ENCODE measurements at regions not wholly inside any gene's neighbourhood (a gene's known extent, or its start where the extent isn't known, plus 50 kb on each side); places are given as distances from the start of the nearest gene placed in this dataset.
"Not testable (repeated sequence)": the region's sequence is repeated elsewhere in the genome, so short reads cannot be mapped to it uniquely, and the experiment has no call there.

DNA sequence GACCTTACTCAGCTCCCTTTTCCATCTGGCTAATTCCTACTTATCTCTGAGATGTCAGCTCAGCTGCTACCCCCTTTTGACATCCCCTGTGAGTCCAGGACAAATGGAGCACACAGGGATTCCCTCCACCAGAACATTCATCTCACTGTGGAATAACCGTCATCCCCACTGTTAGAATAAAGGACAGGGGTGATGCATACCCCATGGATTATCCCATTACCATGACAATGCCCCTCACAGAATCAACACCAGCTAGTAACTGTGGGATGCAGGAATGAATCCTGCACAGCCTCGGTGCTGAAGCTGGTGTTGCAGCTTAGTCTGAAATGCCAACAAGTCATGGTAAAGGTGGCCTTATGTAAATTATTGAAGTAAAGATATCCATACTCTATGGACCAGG lies 624.8 kb upstream of the RAB6C start:
- FAIRE-seq, result no peak

DNA sequence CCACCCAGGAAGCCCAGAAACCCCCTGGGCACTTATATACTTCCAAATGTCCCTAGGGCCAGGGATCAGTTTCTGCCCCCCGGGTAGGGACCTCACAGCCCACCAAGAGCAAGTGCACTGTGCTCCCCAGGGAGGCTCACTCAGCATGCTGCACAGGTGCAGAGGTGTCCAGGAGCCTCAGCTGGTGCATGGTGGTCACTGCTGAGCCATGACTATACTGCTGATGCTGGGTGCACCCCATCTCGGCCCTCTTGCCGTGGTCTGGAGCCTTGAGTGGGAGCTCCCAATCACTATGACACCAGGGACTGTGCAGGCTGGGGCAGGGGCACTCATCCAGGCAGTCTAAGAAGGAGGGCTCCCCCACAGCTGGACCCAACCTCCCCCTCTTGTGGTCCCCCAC lies 617.8 kb upstream of the RAB6C start:
- no peak for FAIRE-seq

DNA sequence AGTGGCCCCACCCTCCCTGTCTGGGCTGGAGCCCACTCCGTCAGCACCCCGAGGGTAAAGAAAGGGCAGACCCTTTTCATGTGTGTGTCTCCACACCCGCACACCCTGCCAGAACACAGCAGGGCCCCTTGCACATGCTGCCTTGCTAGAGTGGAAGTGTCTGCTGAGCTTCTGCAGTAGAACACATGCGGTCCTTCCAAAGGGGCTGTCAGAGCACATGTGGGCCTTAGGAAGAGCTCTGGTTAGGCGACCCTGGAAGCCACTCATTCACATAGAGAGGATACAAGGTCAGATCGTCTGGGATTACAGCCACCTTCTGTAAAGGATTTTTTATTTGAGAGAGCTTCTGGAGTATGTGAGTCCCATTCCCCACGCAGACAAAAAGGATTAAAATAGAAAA lies 613.2 kb upstream of the RAB6C start:
- no peak for FAIRE-seq

DNA sequence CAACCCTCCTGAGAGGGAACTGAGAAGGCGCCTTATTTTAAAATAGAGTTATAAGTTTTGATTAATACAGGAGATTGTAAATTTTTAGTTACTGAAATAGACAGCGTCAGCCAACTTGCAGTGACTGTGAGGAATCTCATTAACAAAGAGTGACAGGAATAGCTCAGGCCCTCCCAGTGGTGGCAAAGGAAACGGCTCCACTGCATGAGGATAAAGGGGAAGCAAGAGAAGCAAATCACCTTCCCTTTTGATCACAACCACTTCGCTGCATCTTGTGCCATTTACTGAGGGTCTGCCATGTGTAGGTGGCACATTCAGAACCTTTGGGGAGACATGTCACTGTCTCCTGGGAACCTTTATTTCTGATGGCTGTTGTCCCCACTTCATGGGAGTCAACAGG lies 612.4 kb upstream of the RAB6C start:
- FAIRE-seq, result no peak

DNA sequence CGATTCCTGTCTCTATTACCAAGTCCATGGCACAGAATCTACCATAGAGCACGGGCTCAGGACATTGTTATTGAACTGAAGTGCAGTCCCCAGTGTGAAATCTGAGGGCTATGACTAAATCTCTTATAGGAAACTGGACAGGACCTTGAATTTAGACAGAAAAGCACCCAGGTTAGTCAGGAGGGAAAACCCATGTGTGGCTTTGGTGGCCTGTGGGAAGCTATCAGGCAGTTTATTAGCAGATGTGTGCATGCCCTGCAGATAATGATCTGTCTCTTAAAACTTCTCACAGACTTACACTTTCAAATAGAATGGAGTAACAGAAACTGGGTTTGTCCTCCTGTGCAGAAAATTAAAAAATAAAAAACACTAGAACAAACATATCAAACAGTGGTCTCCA lies 610.0 kb upstream of the RAB6C start:
- FAIRE-seq, result no peak

- no peak for FAIRE-seq
Observed at GRCh38 chr2:129374452-129374851, 605.0 kb upstream of the RAB6C start.

- FAIRE-seq, result no peak
Observed at GRCh38 chr2:129375632-129376425, 603.6 kb upstream of the RAB6C start.

DNA sequence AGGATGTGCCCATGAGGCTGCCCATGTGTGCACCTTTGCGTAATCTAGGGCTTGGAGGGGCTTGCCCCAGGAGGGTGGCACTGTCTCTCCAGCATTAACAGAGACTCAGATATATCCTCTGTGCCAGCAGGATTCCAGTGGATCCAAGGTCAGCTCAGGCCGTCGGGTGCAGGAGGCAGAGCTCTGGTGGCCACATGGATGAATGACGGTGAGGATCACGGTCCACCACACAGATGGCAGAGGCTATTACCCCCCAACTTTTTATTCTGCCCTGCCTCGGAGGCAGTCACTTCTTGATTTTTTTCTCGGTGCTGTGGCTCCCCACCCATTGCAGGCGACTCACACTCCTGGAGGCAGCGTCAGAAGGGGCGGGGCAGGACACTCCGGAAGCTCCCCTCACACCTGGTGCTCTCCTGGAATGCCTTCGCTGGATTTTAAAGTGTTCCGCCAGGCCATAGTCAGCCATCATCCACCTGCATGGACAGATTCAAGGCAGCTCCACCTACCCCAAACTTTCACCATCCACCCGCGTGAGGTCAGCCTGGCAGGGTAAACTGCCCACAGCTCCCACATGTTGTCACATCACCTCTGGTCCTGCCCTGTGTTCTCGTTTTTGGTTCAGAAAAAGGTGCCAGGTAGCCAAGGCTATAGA lies 602.9 kb upstream of the RAB6C start:
- FAIRE-seq, result no peak

GRCh38 chr2:129377078-129377469 lies 602.4 kb upstream of the RAB6C start:
- no peak for FAIRE-seq

GRCh38 chr2:129378186-129378585 lies 601.3 kb upstream of the RAB6C start:
- FAIRE-seq, result no peak

- FAIRE-seq, result no peak
Observed at GRCh38 chr2:129379411-129379810, 600.1 kb upstream of the RAB6C start.

- FAIRE-seq, result no peak
Observed at GRCh38 chr2:129381789-129382188, 597.7 kb upstream of the RAB6C start.

- no peak for FAIRE-seq
Observed at GRCh38 chr2:129388870-129389269, 590.6 kb upstream of the RAB6C start.

GRCh38 chr2:129393816-129394215 lies 585.6 kb upstream of the RAB6C start:
- FAIRE-seq, result no peak

GRCh38 chr2:129396980-129397599 lies 582.4 kb upstream of the RAB6C start:
- no peak for FAIRE-seq

DNA sequence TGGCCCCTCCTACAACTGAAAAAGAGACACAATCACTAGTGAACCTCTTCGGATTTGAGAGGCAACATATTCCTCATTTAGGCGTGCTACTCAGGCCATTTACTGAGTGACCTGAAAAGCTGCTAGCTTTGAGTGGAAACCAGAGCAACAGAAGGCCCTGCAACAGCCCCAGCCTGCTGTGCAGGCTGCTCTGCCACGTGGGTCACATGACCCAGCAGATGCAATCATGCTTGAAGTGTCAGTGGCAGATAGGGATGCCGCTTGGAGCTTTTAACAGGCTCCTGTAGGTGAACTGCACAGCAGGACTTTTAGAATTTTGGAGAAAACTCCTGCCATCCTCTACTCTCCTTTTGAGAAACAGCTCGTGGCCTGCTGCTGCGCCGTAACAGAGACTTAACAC lies 578.6 kb upstream of the RAB6C start:
- FAIRE-seq, result no peak

GRCh38 chr2:129402076-129402475 lies 577.4 kb upstream of the RAB6C start:
- FAIRE-seq, result no peak

GRCh38 chr2:129404000-129404685 lies 575.3 kb upstream of the RAB6C start:
- no peak for FAIRE-seq

DNA sequence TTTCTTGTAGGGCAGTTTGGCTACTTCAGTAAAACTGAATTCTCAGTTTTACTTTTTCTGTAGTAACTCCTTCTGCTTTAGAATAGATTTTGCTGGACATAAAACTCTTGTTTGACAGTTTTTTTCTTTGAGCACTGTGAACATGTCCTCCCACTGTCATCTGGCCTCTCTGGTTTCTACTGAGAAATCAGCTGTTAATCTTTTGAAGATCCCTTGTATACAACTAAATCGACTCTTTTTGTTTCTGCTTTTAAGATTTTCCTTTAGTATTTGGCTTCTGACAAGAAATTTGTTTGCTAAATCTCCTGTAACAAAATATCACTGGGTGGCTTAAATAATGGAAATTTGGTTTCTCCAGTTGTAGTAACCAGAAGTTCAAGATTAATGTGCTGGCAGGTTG lies 570.9 kb upstream of the RAB6C start:
- FAIRE-seq, result no peak

DNA sequence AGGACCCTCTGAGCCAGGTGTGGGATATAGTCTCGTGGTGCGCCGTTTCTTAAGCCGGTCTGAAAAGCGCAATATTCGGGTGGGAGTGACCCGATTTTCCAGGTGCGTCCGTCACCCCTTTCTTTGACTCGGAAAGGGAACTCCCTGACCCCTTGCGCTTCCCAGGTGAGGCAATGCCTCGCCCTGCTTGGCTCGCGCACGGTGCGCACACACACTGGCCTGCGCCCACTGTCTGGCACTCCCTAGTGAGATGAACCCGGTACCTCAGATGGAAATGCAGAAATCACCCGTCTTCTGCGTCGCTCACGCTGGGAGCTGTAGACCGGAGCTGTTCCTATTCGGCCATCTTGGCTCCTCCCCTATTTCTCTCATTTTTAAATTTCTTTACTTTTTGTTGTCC lies 562.4 kb upstream of the RAB6C start:
- not testable (repeated sequence) for FAIRE-seq

- FAIRE-seq, result no peak
Observed at GRCh38 chr2:129422028-129422427, 557.4 kb upstream of the RAB6C start.

GRCh38 chr2:129428086-129428660 lies 551.3 kb upstream of the RAB6C start:
- no peak for FAIRE-seq

DNA sequence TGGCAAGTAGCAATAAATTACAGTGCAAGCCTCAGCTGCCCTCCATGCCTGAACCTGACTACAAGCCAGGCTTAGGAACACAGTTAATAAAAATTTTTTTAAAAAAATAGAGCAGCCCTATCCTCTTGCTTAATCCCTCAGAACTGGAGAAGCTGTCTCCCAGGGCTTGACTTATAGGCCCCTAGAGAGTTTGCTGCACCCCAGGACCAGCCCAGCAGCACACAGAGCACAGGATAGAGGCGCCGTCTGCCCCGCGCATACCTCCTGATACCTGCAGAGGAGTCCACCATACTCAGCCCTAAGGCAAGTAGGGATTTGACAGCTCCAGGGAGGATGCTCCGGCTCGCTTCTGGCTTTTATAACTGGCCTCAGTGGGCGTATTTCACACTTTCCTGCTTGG lies 548.6 kb upstream of the RAB6C start:
- FAIRE-seq, result no peak

All from endometrium (tissue), 2 donors.